PC-9 (cell line): ENCODE measurements at regions not wholly inside any gene's neighbourhood (a gene's known extent, or its start where the extent isn't known, plus 50 kb on each side); places are given as distances from the start of the nearest gene placed in this dataset.

ENCODE experiments used
- BruUV-seq: library from RNA; stranded (reverse); fragments of 400-500 nt; replicated peaks from 2 replicates; lab custom pipeline; 2021; lab: Mats Ljungman, UMichigan
- CTCF ChIA-PET: fragments of 300-600 bp; sonication (Branson Sonifier 250); formaldehyde crosslinking; loops from one replicate; lab custom pipeline; 2022; ENCODE audit warnings: antibody characterized with exemption; lab: Charles Lee
- POLR2A ChIA-PET: fragments of 300-600 bp; sonication (Branson Sonifier 250); formaldehyde crosslinking; loops from one replicate; lab custom pipeline; 2022; ENCODE audit warnings: antibody characterized with exemption; ENCODE audit not compliant: unreplicated experiment; lab: Charles Lee
- DNase-seq, 2 experiments: peaks; one replicate each; pipeline versions ENCODE4 v3.0.0 to v3.0.0-alpha.2; 2015 to 2022; ENCODE audit warnings: mixed read lengths in 1 of 2
- H2AFZ ChIP-seq: fragments of 200-600 bp; sonication (generic); 2 replicates; pipeline ENCODE4 v1.8.1; 2017; ENCODE audit warnings: antibody characterized with exemption
- H3F3A ChIP-seq: fragments of 200-600 bp; sonication (generic); 2 replicates; pipeline ENCODE4 v1.8.1; 2017; ENCODE audit warnings: antibody characterized with exemption, mild to moderate bottlenecking, low read depth; ENCODE audit not compliant: insufficient read depth
- H3K27ac ChIP-seq: fragments of 200-600 bp; sonication (generic); 2 replicates; pipeline ENCODE4 v1.6.1; 2016; ENCODE audit warnings: mixed run types
- H3K27me3 ChIP-seq: fragments of 200-600 bp; sonication (generic); 2 replicates; pipeline ENCODE4 v1.6.1; 2016; ENCODE audit warnings: low read depth, mixed run types; ENCODE audit not compliant: insufficient read depth
- H3K36me3 ChIP-seq: fragments of 200-600 bp; sonication (generic); 2 replicates; pipeline ENCODE4 v1.6.1; 2016; ENCODE audit warnings: low read depth, mixed run types
- H3K4me1 ChIP-seq: fragments of 200-600 bp; sonication (generic); replicated peaks from 2 replicates; pipeline ENCODE4 v1.6.1; 2016; ENCODE audit warnings: mixed run types; ENCODE audit not compliant: insufficient read depth
- H3K4me2 ChIP-seq: fragments of 200-600 bp; sonication (generic); 2 replicates; pipeline ENCODE4 v1.6.1; 2017; ENCODE audit warnings: mixed run types
- H3K4me3 ChIP-seq: fragments of 200-600 bp; sonication (generic); 2 replicates; pipeline ENCODE4 v1.6.1; 2016; ENCODE audit warnings: mixed run types
- H3K79me2 ChIP-seq: fragments of 200-600 bp; sonication (generic); 2 replicates; pipeline ENCODE4 v1.6.1; 2017; ENCODE audit warnings: low read depth, mixed run types
- H3K9me2 ChIP-seq: fragments of 200-600 bp; sonication (generic); 2 replicates; pipeline ENCODE4 v1.8.1; 2017; ENCODE audit warnings: mild to moderate bottlenecking; ENCODE audit not compliant: insufficient read depth
- H3K9me3 ChIP-seq: fragments of 200-600 bp; sonication (generic); 2 replicates; pipeline ENCODE4 v1.8.1; 2016; ENCODE audit warnings: low read depth; ENCODE audit not compliant: insufficient read depth
- H4K20me1 ChIP-seq: fragments of 200-600 bp; sonication (generic); 2 replicates; pipeline ENCODE4 v1.8.1; 2017; ENCODE audit not compliant: insufficient read depth
- EZH2 ChIP-seq: fragments of 200-600 bp; sonication (generic); IDR thresholded peaks from 2 replicates; pipeline ENCODE4 v1.8.0; 2017; ENCODE audit warnings: antibody characterized with exemption, low read depth
- intact Hi-C: fragments of 100-400 bp; cut with micrococcal nuclease; formaldehyde crosslinking; loops from one replicate; pipeline ENCODE4 v1.10.0; 2022; ENCODE audit not compliant: unreplicated experiment
- TF ChIP-seq, protein P1 (sequence below): fragments of 200-600 bp; sonication (generic); conservative IDR thresholded peaks from 2 replicates; pipeline ENCODE4 v1.6.1; 2017; ENCODE audit warnings: mixed run types, antibody characterized with exemption, mild to moderate bottlenecking, moderate library complexity

DNA sequence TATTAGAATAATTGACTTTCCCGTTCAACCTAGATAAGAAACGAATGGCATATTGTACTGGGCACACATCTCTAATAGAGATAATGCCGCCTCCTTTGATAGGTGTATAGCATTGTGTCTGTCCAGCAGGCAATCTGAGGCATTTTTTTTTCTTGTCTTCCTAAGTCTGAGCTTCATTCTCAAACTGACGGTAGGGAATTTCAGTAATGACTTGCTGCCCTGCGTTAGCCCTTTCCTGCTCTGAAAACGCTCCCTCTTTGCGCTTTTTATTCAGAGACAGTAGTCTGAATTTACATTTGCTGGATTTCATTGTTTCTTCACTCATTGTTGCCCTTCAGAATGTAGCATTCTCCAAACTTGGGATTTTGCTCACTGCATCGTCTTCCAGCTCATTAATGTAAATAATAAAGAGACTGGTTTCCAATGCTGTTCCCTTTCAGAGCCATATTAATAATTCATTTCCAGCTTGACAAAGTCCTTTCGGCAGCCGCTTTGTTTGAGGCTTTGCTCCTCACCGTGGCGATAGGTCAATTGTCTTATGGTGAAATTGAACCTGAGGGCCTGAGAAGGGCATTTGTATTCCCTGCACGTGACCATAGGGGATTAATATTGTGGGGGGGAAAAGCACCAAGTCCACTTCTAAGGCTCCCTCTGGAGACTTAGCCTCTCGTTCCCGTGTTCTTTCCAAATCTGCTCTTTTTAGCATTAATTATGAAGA is 412.1 kb downstream of the SMARCA1 start:
- Histone ChIP-seq H3K4me3 (no peak overlapping the region), H2AFZ (no peak overlapping the region), H3K4me1 (no peaks in the 10 kb centered on the region), H3K79me2 (no peaks in the 10 kb centered on the region), H3K27me3 (peaks cover 21% of the 10 kb centered on the region), H3K9me2 (no peaks in the 10 kb centered on the region), H3F3A (no peaks in the 10 kb centered on the region), H3K36me3 (no peaks in the 10 kb centered on the region), H3K4me2 (no peak overlapping the region), H3K9me3 (no peaks in the 10 kb centered on the region), H4K20me1 (no peaks in the 10 kb centered on the region), H3K27ac (no peak overlapping the region)
- no peak for DNase-seq
- ChIA-PET POLR2A (interaction anchor here (0.6 kb wide), 1 partner anchor 175 kb away, joined by 3 read pairs; no protein-coding TSS in a partner anchor), CTCF (no interaction called here)
- intact Hi-C loops: no loop called here
- no TSS peak for BruUV-seq
- TF ChIP-seq EZH2: no peak
- TF ChIP-seq, protein P1, sequence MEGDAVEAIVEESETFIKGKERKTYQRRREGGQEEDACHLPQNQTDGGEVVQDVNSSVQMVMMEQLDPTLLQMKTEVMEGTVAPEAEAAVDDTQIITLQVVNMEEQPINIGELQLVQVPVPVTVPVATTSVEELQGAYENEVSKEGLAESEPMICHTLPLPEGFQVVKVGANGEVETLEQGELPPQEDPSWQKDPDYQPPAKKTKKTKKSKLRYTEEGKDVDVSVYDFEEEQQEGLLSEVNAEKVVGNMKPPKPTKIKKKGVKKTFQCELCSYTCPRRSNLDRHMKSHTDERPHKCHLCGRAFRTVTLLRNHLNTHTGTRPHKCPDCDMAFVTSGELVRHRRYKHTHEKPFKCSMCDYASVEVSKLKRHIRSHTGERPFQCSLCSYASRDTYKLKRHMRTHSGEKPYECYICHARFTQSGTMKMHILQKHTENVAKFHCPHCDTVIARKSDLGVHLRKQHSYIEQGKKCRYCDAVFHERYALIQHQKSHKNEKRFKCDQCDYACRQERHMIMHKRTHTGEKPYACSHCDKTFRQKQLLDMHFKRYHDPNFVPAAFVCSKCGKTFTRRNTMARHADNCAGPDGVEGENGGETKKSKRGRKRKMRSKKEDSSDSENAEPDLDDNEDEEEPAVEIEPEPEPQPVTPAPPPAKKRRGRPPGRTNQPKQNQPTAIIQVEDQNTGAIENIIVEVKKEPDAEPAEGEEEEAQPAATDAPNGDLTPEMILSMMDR: no peak

DNA sequence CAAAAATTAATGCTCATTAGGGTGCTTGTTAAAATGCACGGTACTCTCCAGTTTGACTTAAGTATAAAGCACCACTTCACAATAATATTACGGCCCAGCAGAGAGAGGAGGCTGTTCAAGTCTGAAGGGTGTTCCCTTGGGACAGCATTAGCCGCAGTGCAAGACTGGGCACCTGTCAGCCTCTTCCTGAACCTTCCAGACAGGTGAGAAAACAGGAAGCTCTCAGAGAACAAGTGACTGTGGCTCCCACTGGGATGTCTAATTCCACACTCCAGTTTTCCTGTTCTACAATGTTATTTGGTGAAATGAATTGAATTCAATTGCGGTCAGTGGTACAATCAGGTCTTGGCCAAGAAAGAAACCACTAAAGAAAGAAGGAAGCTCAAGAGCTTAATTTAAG is 414.4 kb downstream of the SMARCA1 start:
- H3K4me1 ChIP-seq: no peaks in the 10 kb centered on the region
- no peaks in the 10 kb centered on the region for H3K79me2 ChIP-seq
- no peaks in the 10 kb centered on the region for H3K9me3 ChIP-seq
- BruUV-seq: no TSS peak
- TF ChIP-seq, protein P1: no peak
- TF ChIP-seq EZH2: no peak
- H3F3A ChIP-seq: no peaks in the 10 kb centered on the region
- no peak overlapping the region for H2AFZ ChIP-seq
- ChIA-PET POLR2A (no interaction called here), CTCF (no interaction called here)
- H3K27ac ChIP-seq: no peak overlapping the region
- H3K4me2 ChIP-seq: no peak overlapping the region
- H3K9me2 ChIP-seq: no peaks in the 10 kb centered on the region
- no peak for DNase-seq
- H4K20me1 ChIP-seq: no peaks in the 10 kb centered on the region
- no peak overlapping the region for H3K4me3 ChIP-seq
- intact Hi-C loops: no loop called here
- peaks cover 21% of the 10 kb centered on the region for H3K27me3 ChIP-seq
- no peaks in the 10 kb centered on the region for H3K36me3 ChIP-seq

DNA sequence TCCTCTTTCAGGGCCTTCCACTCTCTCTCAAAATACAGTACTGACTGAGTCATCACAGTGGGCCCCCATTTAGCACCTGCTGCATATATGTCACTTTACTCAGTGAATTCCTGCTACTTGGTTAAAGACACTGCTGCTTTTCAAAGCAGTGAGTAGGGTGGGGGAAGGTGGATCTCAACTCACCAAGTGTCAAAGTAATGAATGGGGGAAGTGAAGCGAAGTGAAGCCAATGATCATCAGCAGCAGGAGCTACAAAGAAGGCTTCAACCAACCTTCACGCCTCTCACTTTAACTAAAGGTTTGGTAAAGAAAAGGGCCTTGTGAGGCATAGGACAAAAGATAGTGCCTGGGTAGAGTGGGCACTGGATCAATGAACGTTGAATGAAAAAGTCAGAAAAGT is 424.1 kb downstream of the SMARCA1 start:
- Histone ChIP-seq H3K36me3 (no peaks in the 10 kb centered on the region), H3K4me1 (no peaks in the 10 kb centered on the region), H4K20me1 (no peaks in the 10 kb centered on the region), H3K9me2 (no peaks in the 10 kb centered on the region), H3K27ac (no peak overlapping the region), H2AFZ (no peak overlapping the region), H3K9me3 (no peaks in the 10 kb centered on the region), H3K4me2 (no peak overlapping the region), H3K79me2 (no peaks in the 10 kb centered on the region), H3K27me3 (no peaks in the 10 kb centered on the region), H3K4me3 (no peak overlapping the region), H3F3A (no peaks in the 10 kb centered on the region)
- TF ChIP-seq, protein P1: no peak
- no peak for TF ChIP-seq EZH2
- POLR2A ChIA-PET: no interaction called here
- BruUV-seq: no TSS peak
- intact Hi-C loops: no loop called here
- CTCF ChIA-PET: no interaction called here
- DNase-seq: no peak
